NT2/D1 (cell line): ENCODE measurements at regions not wholly inside any gene's neighbourhood (a gene's known extent, or its start where the extent isn't known, plus 50 kb on each side); places are given as distances from the start of the nearest gene placed in this dataset.

Experiments
- SUZ12 ChIP-seq: IDR thresholded peaks from 2 replicates; pipeline ENCODE4 v1.6.1; 2011; ENCODE audit not compliant: insufficient read length, insufficient read depth; ENCODE audit errors: extremely low read depth
- ZNF274 ChIP-seq: IDR thresholded peaks from 2 replicates; pipeline ENCODE4 v1.6.1; 2011; ENCODE audit warnings: mild to moderate bottlenecking, low read depth, low read length

GRCh38 chr17:79258041-79258440 is 183.4 kb downstream of the ENGASE start:
- TF ChIP-seq ZNF274: no peak
- no peak for TF ChIP-seq SUZ12
